ENCODE measurements at regions not wholly inside any gene's neighbourhood (a gene's known extent, or its start where the extent isn't known, plus 50 kb on each side); places are given as distances from the start of the nearest gene placed in this dataset.

DNA sequence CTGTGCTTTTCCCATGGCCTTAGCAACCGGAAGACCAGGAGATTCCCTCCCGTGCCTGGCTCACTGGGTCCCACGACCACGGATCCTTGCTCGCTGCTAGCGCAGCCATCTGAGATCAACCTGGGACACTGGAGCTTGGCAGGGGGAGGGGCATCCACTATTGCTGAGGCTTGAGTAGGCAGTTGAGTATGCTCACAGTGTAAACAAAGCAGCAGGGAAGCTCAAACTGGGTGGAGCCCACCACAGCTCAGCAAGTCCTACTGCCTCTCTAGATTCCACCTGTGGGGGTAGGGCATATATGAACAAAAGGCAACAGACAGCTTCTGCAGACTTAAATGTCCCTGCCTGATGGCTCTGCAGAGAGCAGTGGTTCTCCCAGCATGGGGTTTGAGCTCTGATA, 697.0 kb downstream of the SORCS1 start:
- no peak for DNase-seq (ENCODE audit: low read depth in 2 of 2)

DNA sequence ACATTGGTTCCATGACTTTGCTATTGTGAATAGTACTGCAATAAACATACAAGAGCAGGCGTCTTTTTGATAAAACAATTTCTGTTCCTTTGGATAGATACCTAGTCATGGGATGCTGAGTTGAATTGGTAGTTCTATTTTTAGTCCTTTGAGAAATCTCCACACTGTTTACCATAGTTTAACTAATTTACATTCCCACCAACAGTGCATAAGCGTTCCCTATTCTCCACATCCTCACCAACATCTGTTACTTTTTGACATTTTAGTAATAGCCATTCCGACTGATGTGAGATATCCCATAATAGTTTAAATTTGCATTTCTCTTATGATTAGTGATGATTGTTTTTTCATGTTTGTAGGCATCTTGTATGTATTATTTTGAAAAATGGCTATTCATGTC, 707.0 kb downstream of the SORCS1 start:
- no peak for DNase-seq (ENCODE audit: low read depth in 2 of 2)

DNA sequence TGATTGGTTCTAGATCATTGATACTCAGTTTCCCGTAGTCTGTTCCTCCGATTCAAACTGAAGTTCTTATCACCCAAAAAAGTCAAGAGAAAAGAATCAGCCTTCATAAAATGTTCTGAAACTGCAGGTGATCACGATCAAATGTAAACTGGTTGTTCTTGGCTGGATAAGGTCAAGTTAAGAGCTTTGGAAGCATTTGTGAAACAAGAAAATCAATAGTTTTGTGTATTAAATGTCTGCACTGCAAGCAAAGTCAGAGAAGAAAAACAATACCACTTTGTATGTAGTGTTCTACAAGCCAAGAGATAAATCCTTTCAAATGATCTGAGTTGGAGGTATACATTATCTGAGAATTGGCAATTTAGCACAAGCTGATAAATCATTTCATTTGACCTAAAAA, 710.3 kb downstream of the SORCS1 start:
- DNase-seq (ENCODE audit: low read depth in 2 of 2), result no peak

GRCh38 chr10:106450966-106451365, 713.5 kb downstream of the SORCS1 start:
- no peak for DNase-seq (ENCODE audit: low read depth in 2 of 2)

GRCh38 chr10:106446920-106447319, 717.6 kb downstream of the SORCS1 start:
- DNase-seq (ENCODE audit: low read depth in 2 of 2), result no peak

DNA sequence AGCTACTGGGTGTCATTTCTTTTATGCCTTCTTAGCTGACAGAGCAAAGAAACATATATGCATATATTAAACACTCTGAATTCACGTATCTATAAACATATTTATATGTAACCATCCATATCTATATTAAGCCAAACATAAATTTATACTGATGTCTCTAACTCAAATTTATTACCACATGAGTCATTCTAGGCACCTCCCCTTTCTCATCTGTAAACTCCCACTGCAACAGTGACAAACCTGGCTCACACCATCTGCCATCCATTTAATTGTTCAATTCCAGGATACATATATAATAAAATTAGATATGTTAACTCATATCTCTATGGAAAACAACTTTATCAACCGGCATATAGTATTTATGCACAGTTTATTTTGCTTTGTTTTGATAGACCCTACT, 722.3 kb downstream of the SORCS1 start:
- no peak for DNase-seq (ENCODE audit: low read depth in 2 of 2)

- no peak for DNase-seq (ENCODE audit: low read depth in 2 of 2)
Measured at GRCh38 chr10:106440767-106441166, 723.7 kb downstream of the SORCS1 start.

GRCh38 chr10:106440355-106440754, 724.2 kb downstream of the SORCS1 start:
- DNase-seq (ENCODE audit: low read depth in 2 of 2), result no peak

DNA sequence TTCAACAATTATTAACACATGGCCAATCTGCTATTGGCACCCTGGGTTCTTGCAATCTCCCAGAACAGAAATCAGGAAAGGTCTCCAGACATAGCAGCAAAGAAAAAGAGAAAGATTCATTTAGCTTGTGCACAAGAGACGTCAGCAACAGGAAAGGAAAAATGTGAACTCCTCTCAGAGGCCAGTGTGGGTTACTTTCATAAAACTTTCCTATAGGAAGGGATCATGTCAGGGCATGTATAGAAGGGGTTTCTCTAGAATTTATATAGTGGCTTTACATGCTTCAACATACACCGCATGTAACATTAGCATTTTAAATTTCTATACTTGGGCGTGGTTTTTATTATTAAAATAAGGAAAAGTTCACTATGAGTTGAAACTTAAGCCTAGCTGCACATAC, 725.1 kb downstream of the SORCS1 start:
- DNase-seq (ENCODE audit: low read depth in 2 of 2), result no peak

- no peak for DNase-seq (ENCODE audit: low read depth in 2 of 2)
Measured at GRCh38 chr10:106438386-106438785, 726.1 kb downstream of the SORCS1 start.

- DNase-seq (ENCODE audit: low read depth in 2 of 2), result no peak
Measured at GRCh38 chr10:106436123-106436715, 728.3 kb downstream of the SORCS1 start.

GRCh38 chr10:106435081-106435480, 729.4 kb downstream of the SORCS1 start:
- DNase-seq (ENCODE audit: low read depth in 2 of 2), result no peak

GRCh38 chr10:106424981-106425380, 739.5 kb downstream of the SORCS1 start:
- no peak for DNase-seq (ENCODE audit: low read depth in 2 of 2)

DNA sequence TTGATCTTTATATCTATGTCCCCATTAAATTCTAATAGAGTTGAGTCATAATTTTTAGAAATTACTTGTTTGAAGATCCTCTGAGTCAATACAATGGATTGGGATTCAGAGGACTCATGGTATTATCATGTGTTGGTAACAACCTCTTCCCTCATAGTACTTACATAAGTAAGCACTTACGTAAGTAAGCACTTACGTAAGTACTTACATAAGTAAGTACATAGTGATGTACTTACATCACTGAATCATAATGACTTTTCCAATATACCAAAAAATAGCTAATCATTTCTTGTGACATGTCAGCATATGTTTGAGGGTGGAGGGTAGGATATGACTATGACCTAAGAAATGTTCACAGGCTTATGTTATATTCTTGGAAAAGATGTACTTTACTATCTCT, 740.5 kb downstream of the SORCS1 start:
- DNase-seq (ENCODE audit: low read depth in 2 of 2), result no peak

- no peak for DNase-seq (ENCODE audit: low read depth in 2 of 2)
Measured at GRCh38 chr10:106410331-106410730, 754.2 kb downstream of the SORCS1 start.

GRCh38 chr10:106405141-106405540, 759.4 kb downstream of the SORCS1 start:
- no peak for DNase-seq (ENCODE audit: low read depth in 2 of 2)

- no peak for DNase-seq (ENCODE audit: low read depth in 2 of 2)
Measured at GRCh38 chr10:106402458-106402857, 762.0 kb downstream of the SORCS1 start.

- DNase-seq (ENCODE audit: low read depth in 2 of 2), result no peak
Measured at GRCh38 chr10:106401967-106402366, 762.5 kb downstream of the SORCS1 start.

DNA sequence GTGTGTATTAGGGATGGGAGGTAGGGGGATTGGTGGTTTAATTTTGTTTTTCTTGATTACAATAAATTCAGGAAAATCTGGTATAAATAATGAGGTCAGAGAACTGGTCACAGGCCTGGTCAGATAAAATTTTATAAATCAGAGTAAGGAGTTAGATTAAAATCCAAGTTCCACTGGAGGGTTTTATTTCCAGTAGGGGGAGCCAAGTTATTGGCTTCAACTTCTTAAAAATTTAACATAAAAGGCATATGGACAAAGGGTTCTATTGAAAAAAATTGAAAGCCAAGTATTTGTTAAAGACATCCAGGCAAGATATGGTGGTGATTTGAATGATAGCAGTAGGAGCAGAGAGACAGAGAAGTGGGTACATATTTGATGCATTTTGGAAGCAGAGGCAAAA, 763.3 kb downstream of the SORCS1 start:
- no peak for DNase-seq (ENCODE audit: low read depth in 2 of 2)

DNA sequence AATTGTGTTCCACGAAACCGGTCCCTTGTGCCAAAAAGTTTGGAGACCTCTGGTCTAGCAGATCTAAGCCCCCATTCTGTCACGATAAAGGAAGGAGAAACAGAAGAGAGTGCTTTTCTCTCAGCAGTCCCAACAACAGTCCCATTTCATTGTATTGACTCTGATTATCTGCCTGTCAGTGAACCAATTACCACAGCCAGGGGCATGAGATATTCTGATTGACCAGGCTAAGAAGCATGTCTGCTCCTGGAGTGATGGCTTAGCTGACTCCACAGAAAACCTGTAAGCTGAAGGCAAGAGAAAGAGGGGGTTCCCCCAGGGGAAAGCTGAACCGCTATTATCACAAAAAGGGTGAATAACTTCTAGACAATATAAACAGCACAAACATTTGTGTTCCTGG, 765.4 kb downstream of the SORCS1 start:
- DNase-seq (ENCODE audit: low read depth in 2 of 2), result no peak

- DNase-seq (ENCODE audit: low read depth in 2 of 2), result no peak
Measured at GRCh38 chr10:106396192-106396591, 768.3 kb downstream of the SORCS1 start.

GRCh38 chr10:106395041-106395749, 769.3 kb downstream of the SORCS1 start:
- DNase-seq (ENCODE audit: low read depth in 2 of 2), result no peak

- DNase-seq (ENCODE audit: low read depth in 2 of 2), result no peak
Measured at GRCh38 chr10:106392778-106393177, 771.7 kb downstream of the SORCS1 start.

- DNase-seq (ENCODE audit: low read depth in 2 of 2), result no peak
Measured at GRCh38 chr10:106387063-106387462, 777.4 kb downstream of the SORCS1 start.

Data from stimulated activated CD4-positive, alpha-beta T cell treated with anti-CD3 and anti-CD28 coated beads, Interleukin-4, amount 100 ng/mL, for 48 hours (primary cell).